HUES64 (cell line): ENCODE measurements at regions not wholly inside any gene's neighbourhood (a gene's known extent, or its start where the extent isn't known, plus 50 kb on each side); places are given as distances from the start of the nearest gene placed in this dataset.

ENCODE experiments used
- H3K27ac ChIP-seq: 2 replicates; pipeline ENCODE4 v1.7.0; 2013; ENCODE audit warnings: low read depth, low read length, inconsistent platforms
- H3K27me3 ChIP-seq: 2 replicates; pipeline ENCODE4 v1.6.1; 2013; ENCODE audit warnings: mild to moderate bottlenecking, low read length; ENCODE audit not compliant: insufficient read depth
- H3K36me3 ChIP-seq: 2 replicates; pipeline ENCODE4 v1.6.1; 2013; ENCODE audit warnings: mild to moderate bottlenecking, low read length; ENCODE audit not compliant: insufficient read depth
- H3K4me1 ChIP-seq: 2 replicates; pipeline ENCODE4 v1.6.1; 2013; ENCODE audit warnings: mild to moderate bottlenecking, low read length, moderate library complexity; ENCODE audit not compliant: insufficient read depth
- H3K4me3 ChIP-seq: 2 replicates; pipeline ENCODE4 v1.5.1; 2013; ENCODE audit warnings: mild to moderate bottlenecking, low read length, moderate library complexity
- H3K9ac ChIP-seq: 2 replicates; pipeline ENCODE4 v1.6.1; 2013; ENCODE audit warnings: mild to moderate bottlenecking, low read depth, low read length
- H3K9me3 ChIP-seq: 2 replicates; pipeline ENCODE4 v1.6.1; 2013; ENCODE audit warnings: low read depth, low read length; ENCODE audit not compliant: insufficient read depth
- WGBS: fragments of 150-250, 120-280 bp; methylation state at CpG from one replicate; pipeline ENCODE4 v1.1.7; 2013; ENCODE audit warnings: missing lambda C conversion rate; 5-methylcytosine and 5-hydroxymethylcytosine counted together

DNA sequence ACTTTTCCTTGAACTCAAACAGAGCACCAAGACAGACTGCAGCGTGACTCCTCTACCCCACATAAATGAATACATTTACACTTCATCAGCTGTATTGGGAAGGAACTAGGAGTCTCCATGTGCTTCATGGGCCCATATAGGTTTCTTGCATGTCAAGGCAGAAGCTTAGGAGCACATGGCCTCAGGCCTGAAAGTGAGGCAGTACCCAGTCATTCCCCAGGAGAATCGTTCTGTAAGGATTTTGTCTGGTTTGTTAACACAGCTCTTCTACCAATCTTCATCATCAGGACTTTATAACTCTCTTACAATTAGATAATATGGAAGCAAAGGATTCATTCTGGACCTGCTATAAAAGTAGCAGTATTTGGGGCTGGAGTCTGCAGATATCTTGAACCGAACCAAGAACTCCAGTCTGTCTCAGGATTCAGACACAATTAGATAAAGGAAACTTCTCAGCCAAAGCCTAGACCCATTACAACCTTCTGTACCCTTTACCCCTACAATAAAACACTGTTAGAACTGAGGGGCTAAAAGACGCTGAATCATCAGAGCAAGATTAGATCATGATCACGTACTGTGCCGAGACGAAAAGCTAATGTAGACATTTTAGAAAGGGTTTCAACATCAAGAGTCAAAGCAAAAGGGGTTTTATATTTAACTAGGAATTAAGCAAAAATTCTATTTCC lies 385.5 kb upstream of the SLC30A5 start:
- 94% methylated on average over 7 of the region's 7 CpGs for WGBS
- no peak overlapping the region for H3K27ac ChIP-seq
- H3K4me3 ChIP-seq: no peak overlapping the region

DNA sequence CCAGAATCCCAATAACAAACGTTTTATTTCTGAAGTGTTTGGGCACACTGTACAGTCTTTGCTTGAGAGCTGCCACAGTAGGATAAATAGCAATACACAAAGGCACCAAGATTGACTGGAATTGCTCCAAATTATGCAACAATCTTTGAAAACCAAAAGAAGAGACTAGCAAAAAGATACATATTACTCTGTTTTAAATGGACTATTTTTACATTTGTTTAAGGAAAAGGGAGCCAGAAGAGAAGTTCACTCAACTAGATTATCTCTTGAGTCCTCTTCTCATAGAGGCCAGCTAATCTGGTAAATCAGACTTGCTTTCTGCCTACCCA lies 385.0 kb upstream of the SLC30A5 start:
- WGBS: 79% methylated on average over 1 of the region's 1 CpG
- H3K9ac ChIP-seq: no peak overlapping the region
- no peak overlapping the region for H3K27ac ChIP-seq
- H3K4me1 ChIP-seq: no peaks in the 10 kb centered on the region; the same call in 1 of the 2 replicates
- H3K36me3 ChIP-seq: no peaks in the 10 kb centered on the region
- H3K4me3 ChIP-seq: no peak overlapping the region
- H3K9me3 ChIP-seq: no peaks in the 10 kb centered on the region
- H3K27me3 ChIP-seq: no peaks in the 10 kb centered on the region

More for the DNA sequence above, 385.5 kb upstream of the SLC30A5 start:
- Histone ChIP-seq H3K9me3 (no peaks in the 10 kb centered on the region), H3K4me1 (no peaks in the 10 kb centered on the region; the same call in 1 of the 2 replicates), H3K27me3 (no peaks in the 10 kb centered on the region), H3K9ac (no peak overlapping the region), H3K36me3 (no peaks in the 10 kb centered on the region)

DNA sequence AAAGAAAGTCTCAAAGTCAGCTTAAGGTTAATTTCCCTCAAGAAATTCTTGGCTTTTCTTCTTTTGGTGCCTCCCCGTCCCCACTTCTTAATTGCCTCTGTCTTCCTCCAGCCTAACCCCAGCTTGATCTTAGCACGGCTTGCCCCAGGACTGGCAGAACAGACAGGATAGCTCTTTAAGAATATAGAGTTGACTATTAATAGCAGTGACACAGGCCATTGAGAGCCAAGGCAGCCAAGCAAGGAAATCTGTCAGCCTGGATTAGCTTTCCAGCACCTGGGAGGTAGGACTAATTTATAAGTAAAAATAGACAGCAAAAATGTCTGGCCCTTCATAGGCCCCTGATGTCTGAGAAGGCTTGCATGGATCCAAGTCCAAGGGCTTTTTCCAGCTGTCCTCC lies 384.6 kb upstream of the SLC30A5 start:
- WGBS: 98% methylated on average over 2 of the region's 2 CpGs
- Histone ChIP-seq H3K4me3 (no peak overlapping the region), H3K36me3 (no peaks in the 10 kb centered on the region)

DNA sequence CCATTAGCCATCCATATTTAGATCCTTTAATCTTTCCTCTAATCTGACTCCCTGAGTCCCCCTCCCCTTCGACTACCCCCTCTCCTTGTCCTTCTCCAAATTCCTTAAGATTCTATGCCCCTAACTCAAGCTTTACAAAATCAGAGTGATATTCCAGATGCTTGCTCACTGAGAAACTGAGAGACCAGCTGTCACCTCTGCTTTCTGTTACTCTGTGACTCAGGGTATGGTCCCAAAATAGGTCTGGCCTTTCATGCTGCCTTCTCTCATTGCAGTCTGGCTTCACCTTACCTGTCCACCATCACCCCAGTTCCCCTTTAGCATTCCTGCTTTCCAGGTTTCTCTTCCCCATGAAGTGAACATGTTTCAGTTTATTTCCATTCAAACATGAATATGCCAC lies 383.3 kb upstream of the SLC30A5 start:
- Histone ChIP-seq H3K4me3 (no peak overlapping the region), H3K4me1 (no peaks in the 10 kb centered on the region; the same call in 1 of the 2 replicates), H3K9me3 (no peaks in the 10 kb centered on the region), H3K27ac (no peak overlapping the region), H3K36me3 (no peaks in the 10 kb centered on the region), H3K9ac (no peak overlapping the region), H3K27me3 (no peaks in the 10 kb centered on the region)
- WGBS: 91% methylated on average over 1 of the region's 1 CpG

More for the DNA sequence above, 384.6 kb upstream of the SLC30A5 start:
- H3K27me3 ChIP-seq: no peaks in the 10 kb centered on the region
- no peaks in the 10 kb centered on the region; the same call in 1 of the 2 replicates for H3K4me1 ChIP-seq
- no peaks in the 10 kb centered on the region for H3K9me3 ChIP-seq
- no peak overlapping the region for H3K9ac ChIP-seq
- H3K27ac ChIP-seq: no peak overlapping the region

DNA sequence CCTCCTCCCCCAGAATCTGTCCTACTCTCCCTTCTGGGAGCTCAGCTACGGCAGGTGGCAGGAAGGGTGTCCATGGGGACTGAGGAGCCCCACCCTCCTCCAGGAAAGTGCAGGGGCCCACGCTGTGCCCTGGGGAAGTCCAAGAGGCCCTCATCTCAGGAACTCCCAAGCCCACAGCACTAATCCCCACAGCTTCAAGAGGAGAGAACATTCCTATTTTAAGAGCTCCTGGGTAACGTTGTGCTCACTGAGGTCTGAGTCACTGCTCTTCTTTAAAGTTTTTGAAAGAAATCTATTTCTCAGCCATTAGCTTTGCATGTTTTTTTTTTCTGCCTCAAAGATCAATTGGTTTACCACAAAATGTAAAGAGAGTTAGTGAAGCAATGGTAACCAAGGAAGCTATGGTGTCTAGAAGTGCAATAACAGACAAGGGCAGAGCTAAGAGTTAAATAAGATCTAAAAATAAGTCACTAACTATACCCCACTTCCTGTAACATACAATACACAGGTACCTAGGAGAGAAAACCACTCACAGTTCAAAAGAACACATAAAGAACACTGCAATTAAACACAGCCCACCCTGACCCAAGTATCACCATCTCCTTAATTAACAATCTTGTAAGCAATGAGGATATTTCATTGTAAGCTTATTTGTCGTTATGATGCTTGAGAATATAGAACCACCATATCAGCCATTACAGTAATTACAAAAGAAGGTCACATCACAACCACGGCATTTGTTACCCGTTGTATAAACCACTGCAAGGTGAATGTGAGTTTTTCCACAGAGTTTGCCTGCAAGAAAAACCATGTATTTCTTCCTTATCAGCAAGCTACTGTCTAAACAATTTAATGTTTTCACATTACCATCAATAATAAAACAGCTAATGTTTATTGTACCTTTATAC lies 382.3 kb upstream of the SLC30A5 start:
- H3K27me3 ChIP-seq: no peaks in the 10 kb centered on the region
- H3K27ac ChIP-seq: no peak overlapping the region
- 77% methylated on average over 5 of the region's 6 CpGs for WGBS
- H3K36me3 ChIP-seq: no peaks in the 10 kb centered on the region
- no peak overlapping the region for H3K4me3 ChIP-seq
- H3K9me3 ChIP-seq: no peaks in the 10 kb centered on the region
- no peak overlapping the region for H3K9ac ChIP-seq
- no peaks in the 10 kb centered on the region; the same call in 1 of the 2 replicates for H3K4me1 ChIP-seq

DNA sequence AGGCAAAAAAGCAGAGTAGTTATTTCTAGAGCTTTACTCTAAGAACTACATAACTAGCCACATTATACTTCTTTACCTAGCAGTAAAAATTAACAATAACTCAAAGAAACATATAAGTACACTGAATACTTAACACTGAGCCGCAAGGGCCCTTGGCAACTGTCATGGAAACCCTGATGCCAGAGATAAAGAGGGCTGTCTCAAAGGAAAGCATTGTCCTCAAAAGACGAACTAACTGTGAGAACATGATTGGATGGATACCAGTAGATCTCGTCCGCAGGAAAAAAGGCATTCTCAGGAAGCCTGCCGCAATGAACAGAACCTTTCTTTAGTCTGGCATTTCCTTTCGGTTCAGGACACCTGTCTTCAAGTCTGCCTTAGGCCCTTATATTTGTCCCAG lies 379.0 kb upstream of the SLC30A5 start:
- H3K27ac ChIP-seq: no peak overlapping the region
- H3K36me3 ChIP-seq: no peaks in the 10 kb centered on the region
- no peaks in the 10 kb centered on the region for H3K9me3 ChIP-seq
- H3K4me1 ChIP-seq: no peaks in the 10 kb centered on the region; the same call in 1 of the 2 replicates
- no peaks in the 10 kb centered on the region for H3K27me3 ChIP-seq
- H3K4me3 ChIP-seq: no peak overlapping the region
- 94% methylated on average over 6 of the region's 6 CpGs for WGBS
- no peak overlapping the region for H3K9ac ChIP-seq

DNA sequence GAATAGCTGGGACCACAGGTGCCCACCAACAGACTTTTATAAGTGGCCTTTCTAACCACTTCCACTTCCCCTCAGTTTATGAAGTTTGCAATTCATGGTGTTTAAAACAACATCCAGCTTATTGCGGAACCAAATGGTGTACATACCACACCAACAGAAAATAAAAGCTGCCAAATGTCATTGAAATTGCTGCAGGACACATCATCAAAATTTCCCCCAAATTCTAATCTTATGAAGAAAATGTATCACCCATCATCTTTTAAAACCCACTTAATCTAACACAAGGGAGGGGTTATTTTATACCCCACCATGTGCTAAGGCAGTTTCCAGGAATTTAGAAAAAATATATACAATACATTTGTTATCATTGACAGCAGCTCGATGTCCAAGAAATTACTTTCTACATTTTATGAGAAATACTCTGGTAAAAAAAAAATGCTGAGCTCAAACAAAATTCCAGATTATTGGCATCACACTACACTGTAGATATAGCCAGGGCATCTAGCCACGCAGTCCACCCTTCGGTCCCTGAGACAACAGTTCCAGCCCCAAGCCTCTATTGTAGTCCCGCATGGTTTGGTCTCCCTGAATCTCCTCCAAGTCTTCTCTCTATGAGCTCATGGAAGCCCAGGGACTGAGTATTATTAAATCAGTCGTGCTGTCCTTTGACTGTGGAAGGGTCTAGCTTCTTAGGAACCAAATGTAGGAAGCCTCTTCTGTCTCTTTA lies 372.8 kb upstream of the SLC30A5 start:
- Histone ChIP-seq H3K9ac (no peak overlapping the region), H3K4me1 (no peaks in the 10 kb centered on the region), H3K27me3 (no peaks in the 10 kb centered on the region), H3K9me3 (no peaks in the 10 kb centered on the region), H3K4me3 (no peak overlapping the region), H3K36me3 (no peaks in the 10 kb centered on the region), H3K27ac (no peak overlapping the region)
- 93% methylated on average over 5 of the region's 6 CpGs for WGBS

DNA sequence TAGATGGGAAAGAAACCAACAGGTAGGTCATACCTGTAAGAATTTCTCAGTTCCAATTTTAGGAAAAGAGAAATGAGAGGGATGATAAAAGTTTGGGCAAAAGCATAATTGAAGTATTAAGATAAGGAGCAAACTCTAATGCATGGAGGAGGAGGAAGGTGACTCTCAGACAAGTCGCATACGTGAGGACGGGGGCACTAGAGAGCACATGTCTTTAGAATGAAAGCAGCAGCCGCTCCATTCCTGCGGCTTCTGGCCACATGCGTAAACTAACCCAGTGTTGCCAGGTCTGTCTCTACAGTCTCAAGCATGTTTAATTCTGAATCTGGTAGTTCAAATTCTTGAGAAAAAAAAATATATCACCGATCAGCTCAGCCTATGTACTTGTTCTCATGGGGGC lies 371.5 kb upstream of the SLC30A5 start:
- Histone ChIP-seq H3K36me3 (no peaks in the 10 kb centered on the region), H3K27ac (no peak overlapping the region), H3K9ac (no peak overlapping the region), H3K27me3 (no peaks in the 10 kb centered on the region), H3K9me3 (no peaks in the 10 kb centered on the region), H3K4me1 (no peaks in the 10 kb centered on the region), H3K4me3 (no peak overlapping the region)
- 94% methylated on average over 7 of the region's 7 CpGs for WGBS

DNA sequence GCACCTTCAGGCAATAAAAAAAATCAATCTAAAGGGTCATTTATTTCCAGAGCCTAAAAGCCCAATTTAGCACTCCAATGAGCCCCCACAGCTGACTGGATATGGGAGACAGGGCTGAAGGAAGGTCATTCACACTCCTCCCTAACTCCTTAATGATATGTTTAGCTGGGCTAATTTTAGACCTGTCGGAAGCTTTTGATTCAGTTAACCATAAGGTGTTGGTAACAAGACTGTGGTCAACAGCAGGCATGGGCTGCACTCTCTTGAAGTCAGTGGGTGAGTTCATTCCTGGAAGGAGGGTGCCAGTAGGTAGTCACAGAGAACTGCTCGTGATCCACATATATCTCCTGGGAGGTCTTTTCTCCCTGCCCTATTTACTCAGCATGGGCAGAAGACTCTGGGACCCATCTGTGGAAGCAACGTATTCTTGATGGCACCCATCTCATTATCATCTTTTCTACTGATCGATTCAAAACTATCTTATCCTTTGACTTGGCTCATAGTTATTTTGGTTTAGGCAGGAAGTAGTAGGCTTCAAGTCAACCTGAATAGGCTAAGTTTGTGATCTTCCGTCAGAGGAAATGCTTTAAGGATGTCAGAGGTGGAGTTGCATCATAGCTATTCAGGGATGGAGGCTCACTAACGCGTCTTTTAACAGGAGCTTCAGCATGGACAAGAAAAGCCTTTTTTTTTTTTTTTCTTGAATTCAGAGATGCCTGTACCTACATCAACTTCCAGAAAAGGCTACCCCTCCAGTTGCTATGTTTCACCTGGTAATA lies 367.7 kb upstream of the SLC30A5 start:
- Histone ChIP-seq H3K9me3 (no peaks in the 10 kb centered on the region), H3K36me3 (no peaks in the 10 kb centered on the region), H3K4me1 (no peaks in the 10 kb centered on the region; the same call in 1 of the 2 replicates), H3K4me3 (no peak overlapping the region), H3K27me3 (no peaks in the 10 kb centered on the region), H3K27ac (no peak overlapping the region), H3K9ac (no peak overlapping the region)
- whole genome bisulfite sequencing: 95% methylated on average over 7 of the region's 7 CpGs

DNA sequence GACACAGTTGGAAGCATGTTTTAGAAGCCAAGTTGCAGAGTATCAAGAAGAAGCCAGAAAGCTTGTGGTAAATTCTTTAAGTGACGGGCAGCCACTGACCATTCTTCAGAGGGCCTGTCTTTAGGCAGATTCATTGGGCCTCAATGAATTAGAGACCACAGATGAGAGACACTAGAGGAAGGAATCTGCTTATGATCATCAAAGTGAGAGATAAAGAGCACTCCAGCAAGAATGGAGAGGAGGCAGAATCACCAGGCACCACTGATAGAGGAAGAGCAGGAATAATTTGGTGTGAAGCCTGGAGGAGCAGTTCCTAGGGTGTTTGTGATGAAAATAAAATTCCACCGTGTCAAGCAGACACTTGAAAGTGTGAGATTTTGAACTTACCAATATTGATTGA lies 365.9 kb upstream of the SLC30A5 start:
- no peak overlapping the region for H3K27ac ChIP-seq
- H3K4me1 ChIP-seq: no peaks in the 10 kb centered on the region; the same call in 1 of the 2 replicates
- no peaks in the 10 kb centered on the region for H3K9me3 ChIP-seq
- 85% methylated on average over 2 of the region's 2 CpGs for WGBS
- no peak overlapping the region for H3K4me3 ChIP-seq
- no peak overlapping the region for H3K9ac ChIP-seq
- H3K27me3 ChIP-seq: no peaks in the 10 kb centered on the region
- no peaks in the 10 kb centered on the region for H3K36me3 ChIP-seq
